Epidermal melanocyte (primary cell): ENCODE measurements at regions not wholly inside any gene's neighbourhood (a gene's known extent, or its start where the extent isn't known, plus 50 kb on each side); places are given as distances from the start of the nearest gene placed in this dataset.

ENCODE experiments used
- DNase-seq: peaks from one replicate; pipeline ENCODE4 v3.0.0; 2011; ENCODE audit warnings: low spot score; ENCODE audit not compliant: insufficient read length

GRCh38 chr14:96727073-96727472 is 70.1 kb upstream of the VRK1 start:
- no peak for DNase-seq

- DNase-seq: no peak
These were observed 69.7 kb upstream of the VRK1 start for GRCh38 chr14:96727491-96727890.

- no peak for DNase-seq
These were observed 69.0 kb upstream of the VRK1 start for GRCh38 chr14:96727980-96728717.

- DNase-seq: no peak
These were observed 67.3 kb upstream of the VRK1 start for GRCh38 chr14:96729889-96730288.

- DNase-seq: no peak
These were observed 66.8 kb upstream of the VRK1 start for GRCh38 chr14:96730386-96730785.

GRCh38 chr14:96734076-96734622 is 63.0 kb upstream of the VRK1 start:
- no peak for DNase-seq

GRCh38 chr14:96735526-96735925 is 61.7 kb upstream of the VRK1 start:
- no peak for DNase-seq

- no peak for DNase-seq
These were observed 60.7 kb upstream of the VRK1 start for GRCh38 chr14:96736439-96736838.

- no peak for DNase-seq
These were observed 59.3 kb upstream of the VRK1 start for GRCh38 chr14:96737881-96738280.

- no peak for DNase-seq
These were observed 57.8 kb upstream of the VRK1 start for GRCh38 chr14:96739200-96739910.

GRCh38 chr14:96741151-96741977 is 55.8 kb upstream of the VRK1 start:
- peak; percentile 52 for DNase-seq

GRCh38 chr14:96744262-96744661 is 52.9 kb upstream of the VRK1 start:
- DNase-seq: no peak

GRCh38 chr14:96745500-96746051 is 51.6 kb upstream of the VRK1 start:
- no peak for DNase-seq

- DNase-seq: no peak
These were observed 51.1 kb upstream of the VRK1 start for GRCh38 chr14:96746101-96746500.

- DNase-seq: no peak
These were observed 50.2 kb upstream of the VRK1 start for GRCh38 chr14:96747006-96747405.
